HG02610 (cell line): ENCODE measurements at regions not wholly inside any gene's neighbourhood (a gene's known extent, or its start where the extent isn't known, plus 50 kb on each side); places are given as distances from the start of the nearest gene placed in this dataset.

Experiments
- ATAC-seq: cut with Tn5 transposase; IDR thresholded peaks from one replicate; pipeline ENCODE4 v1.9.1; 2021; ENCODE audit warnings: mild to moderate bottlenecking, moderate library complexity; ENCODE audit not compliant: unreplicated experiment

DNA sequence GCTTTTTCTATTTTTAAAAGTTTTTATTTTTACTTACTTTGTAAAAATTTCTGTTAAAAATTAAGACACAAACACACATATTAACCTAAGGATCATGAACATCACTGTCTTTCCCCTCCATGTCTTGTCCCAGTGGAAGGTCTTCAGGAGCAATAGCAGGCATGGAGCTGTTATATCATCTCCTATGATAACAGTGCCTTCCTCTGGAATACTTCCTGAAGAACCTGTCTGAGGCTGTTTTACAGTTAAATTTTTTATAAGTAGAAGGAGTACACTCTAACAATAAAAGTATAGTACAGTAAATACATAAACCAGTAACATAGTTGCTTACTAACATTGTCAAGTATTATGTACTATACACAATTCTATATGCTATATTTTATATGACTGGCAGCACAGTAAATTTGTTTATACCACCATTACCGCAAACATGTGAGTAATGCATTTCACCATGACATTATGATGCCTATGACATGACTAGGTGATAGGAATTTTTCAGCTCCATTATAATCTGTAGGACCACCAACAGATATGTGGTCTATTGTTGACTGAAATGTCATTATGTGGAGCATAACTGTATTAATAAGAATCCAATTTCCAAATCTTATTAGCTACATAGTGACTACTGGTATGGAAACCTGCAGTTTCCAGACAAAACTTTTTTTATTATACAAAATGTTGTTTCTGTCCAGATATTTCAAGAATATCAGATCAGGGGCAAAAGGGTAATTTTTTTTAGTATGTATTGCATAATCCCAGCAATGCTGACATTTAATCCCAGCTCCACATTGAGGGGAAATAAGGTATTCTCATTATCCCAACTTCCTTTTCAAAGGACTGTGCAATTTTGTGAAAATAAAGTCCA, 337.2 kb upstream of the SLC39A10 start:
- ATAC-seq = no peak

DNA sequence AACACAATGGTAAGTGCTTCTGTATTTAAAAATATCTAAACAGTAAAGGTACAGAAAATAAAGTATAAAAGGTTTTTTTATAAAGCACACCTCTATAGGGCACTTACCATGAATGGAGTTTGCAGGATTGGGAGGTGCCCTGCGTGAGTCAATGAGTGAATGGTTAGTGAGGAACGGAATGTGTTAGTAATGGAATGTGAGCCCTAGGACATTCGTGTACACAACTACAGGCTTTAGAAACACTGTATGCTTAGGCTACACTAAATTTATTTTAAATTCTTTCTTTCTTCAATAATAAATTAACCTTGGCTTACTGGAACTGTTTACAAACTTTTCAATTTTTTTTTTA, 337.9 kb upstream of the SLC39A10 start:
- no peak for ATAC-seq

DNA sequence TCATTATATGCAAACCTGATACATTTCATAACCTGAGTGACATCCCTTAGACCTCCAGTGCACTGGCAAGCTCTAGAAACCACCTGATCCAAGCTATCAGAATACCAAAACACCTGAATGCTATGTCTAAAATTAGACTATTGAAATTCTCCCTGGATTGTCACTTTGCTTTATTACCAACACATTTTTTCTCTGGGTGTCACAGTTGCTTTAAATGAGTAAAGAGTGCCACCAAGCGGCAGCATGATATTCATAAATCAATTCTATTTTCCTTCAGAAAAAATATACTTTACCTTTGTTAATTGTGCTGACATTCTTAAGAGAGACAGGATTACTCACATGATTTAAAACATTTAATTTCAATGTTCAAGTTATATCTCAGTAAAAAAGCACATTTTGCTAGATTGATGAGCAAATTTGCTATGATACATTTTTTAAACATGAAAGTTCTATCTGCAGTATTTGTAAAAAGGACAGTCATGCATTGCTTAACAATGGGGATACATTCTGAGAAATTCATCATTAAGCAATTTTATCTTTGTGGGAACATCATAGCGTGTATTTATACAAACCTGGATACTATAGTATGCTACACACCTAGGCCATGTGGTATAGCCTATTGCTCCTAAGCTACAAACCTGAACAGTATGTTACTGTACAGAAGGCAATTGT, 338.4 kb upstream of the SLC39A10 start:
- peak; percentile 35 for ATAC-seq

DNA sequence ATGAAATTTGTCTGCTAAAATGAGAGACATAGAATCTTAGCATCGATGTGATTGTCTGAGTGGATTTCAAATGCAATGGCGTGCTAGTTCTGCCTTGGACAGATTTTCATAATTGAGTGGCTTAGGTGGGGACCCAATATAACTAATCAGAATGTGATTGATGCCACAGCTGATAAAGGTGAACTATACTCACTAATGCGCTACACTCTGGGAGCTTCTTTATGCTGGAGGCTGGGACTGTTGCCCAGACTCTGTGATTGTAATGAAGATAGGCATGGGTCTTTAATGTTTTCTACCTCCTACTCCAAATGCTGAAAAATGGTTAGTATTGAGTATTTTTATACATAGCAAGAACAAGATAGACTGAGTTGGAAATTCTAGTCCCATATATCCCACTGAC, 339.5 kb upstream of the SLC39A10 start:
- no peak for ATAC-seq

DNA sequence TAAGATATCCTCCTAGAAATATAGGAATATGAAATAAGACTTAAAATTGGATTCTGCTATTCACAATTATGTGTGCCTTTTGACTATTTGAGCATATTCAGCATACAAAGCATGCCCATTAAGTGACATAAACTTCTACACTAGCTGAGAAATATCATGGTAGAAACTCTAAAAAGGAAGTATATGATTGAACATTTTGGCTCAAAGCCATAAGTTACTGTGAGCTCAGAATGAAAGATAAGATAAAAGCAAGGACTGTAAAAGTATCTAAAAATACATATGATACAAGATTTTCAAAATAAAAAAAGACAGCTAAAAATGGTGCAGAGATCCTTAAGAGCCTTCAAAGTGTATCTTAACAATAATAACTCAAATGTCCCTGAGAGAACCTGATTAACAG, 340.5 kb upstream of the SLC39A10 start:
- ATAC-seq = no peak

GRCh38 chr2:195313962-195314361, 343.1 kb upstream of the SLC39A10 start:
- no peak for ATAC-seq

DNA sequence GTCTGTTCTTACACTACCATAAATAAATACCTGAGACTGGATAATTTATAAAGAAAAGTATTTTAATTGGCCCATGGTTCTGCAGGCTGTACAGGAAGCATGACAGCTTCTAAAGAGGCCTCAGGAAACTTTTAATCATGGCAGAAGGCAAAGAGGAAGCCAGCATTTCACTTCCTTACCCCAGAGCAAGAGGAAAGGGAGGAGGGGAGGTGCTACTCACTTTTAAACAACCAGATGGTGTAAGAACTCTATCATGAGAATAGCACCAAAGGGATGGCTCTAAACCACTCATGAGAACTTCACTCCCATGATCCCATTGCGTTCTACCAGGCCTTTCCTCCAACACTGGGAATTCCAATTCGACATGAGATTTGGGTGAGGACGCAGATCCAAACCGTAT, 344.4 kb upstream of the SLC39A10 start:
- ATAC-seq = no peak

DNA sequence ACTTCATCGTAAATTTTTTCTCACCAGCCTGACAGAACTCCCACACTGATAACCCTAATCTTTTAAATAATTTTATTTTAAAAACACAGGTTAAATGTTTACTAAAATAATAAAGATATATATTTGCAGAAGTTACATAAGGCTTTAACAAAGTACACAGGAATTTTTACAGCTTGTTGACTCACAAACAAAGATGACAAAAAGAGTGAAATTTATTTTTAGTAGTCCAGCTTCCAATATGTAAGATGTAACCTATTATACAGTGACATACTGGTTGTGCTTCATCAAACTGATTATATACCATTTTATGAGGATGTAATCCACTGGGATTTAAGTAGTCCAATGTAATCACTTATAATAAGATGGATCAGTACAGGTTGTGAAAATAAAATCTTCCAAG, 348.9 kb upstream of the SLC39A10 start:
- ATAC-seq = no peak

DNA sequence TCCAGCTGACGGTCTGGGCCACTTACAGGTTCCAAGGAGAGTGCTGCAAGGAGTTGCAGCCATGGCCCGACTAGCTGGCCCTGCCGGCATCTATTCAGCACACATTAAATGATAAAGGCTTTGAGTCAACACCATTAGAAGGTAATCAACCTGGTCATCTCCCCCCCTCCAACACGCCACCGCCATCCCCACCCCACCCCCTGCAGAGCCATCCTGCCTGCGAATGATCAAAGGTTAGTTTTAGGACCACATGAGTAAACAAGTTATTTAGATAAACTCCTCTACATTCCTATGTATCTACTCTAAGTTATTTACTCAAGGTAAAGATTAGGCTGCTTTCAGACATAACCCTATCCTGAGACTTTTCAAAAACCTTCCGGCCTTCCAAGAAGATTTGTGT, 349.3 kb upstream of the SLC39A10 start:
- no peak for ATAC-seq

GRCh38 chr2:195304310-195304709, 352.7 kb upstream of the SLC39A10 start:
- ATAC-seq = no peak

GRCh38 chr2:195300631-195301030, 356.4 kb upstream of the SLC39A10 start:
- ATAC-seq = no peak

DNA sequence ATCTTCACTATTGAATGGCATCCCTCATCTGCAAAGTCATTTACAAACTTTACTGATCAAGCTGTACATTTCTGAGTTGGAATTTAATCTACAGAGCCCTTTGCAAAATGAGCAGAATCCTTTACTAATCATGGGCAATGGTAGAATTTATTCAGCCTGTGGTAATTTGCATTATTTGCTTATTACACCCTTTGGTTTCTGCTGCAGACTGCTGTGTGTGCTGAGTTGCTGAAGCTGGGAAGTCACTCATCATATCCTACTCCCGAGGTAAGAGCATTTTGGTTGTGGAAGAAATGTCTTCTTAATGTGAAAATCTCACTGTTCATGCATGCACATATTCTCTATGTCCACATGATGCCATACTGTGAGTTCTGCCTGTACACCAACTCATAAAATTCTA, 357.4 kb upstream of the SLC39A10 start:
- no peak for ATAC-seq

GRCh38 chr2:195296490-195296889, 360.5 kb upstream of the SLC39A10 start:
- ATAC-seq = no peak

DNA sequence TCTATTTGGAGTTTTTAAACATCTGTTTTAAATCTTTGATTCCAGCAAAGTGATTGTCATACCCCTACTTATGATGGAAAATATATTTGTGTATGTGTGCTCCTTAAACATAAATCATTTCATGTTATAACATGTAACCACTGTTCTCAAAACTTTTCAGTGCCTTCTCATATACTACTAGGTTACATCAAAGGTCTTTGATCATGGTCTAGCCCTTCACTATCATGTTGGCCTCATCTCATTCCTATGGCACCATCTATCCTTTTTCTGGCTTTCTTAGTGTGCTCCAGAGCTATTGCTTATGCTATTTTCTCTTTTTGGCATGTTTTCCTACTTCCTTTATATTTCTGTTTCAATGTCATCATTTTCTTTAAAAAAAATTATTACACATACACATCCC, 367.9 kb upstream of the SLC39A10 start:
- no peak for ATAC-seq

- ATAC-seq = no peak
Observed at GRCh38 chr2:195279840-195280427, 377.1 kb upstream of the SLC39A10 start.

- no peak for ATAC-seq
Observed at GRCh38 chr2:195270466-195271039, 386.5 kb upstream of the SLC39A10 start.

DNA sequence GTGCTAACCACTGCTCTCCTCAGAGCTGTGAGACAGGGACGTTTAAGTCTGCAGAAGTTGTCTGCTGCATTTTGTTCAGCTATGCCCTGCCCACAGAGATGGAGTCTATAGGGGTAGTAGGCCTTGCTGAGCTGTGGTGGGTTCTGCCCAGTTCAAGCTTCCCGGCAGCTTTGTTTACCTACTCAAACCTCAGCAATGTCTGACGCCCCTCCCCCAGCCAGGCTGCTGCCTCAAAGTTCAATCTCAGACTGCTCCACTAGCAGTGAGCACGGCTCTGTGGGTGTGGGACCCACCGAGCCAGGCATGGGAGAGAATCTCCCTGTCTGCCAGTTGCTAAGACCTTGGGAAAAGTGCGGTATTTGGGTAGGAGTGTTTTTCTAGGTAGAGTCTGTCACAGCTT, 387.8 kb upstream of the SLC39A10 start:
- ATAC-seq = no peak

DNA sequence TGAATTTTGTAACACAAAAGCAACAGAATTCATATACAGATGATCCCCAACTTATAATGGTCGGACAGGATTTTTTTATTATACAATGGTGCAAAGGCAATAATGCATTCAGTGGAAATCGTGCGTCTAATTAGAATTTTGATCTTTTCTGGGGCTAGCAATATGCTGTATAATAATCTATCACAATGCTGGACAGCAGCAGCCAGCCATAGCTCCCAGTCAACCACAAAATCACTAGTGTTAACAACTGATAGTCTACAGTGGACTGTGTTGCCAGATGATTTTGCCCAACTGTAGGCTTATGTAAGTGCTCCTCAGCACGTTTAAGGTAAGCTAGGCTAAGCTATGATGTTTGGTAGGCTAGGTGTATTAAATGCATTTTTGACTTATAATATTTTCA, 399.0 kb upstream of the SLC39A10 start:
- ATAC-seq = no peak

DNA sequence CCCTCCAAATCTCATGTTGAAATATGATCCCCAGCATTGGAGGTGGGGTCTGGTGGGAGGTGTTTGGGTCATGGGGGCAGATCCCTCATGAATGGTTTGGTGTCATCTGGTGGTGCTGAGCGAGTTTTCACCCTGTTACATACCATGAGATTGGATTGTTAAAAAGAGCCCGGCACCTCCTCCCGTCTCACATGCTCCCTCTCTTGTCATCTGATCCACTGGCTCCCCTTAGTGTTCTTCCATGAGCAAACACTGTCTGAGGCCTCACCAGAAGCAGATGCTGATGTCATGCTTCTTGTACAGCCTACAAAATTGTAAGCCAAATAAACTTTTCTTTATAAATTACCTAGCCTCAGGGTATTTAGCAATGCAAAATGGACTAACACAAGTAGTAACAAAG, 405.0 kb upstream of the SLC39A10 start:
- no peak for ATAC-seq

DNA sequence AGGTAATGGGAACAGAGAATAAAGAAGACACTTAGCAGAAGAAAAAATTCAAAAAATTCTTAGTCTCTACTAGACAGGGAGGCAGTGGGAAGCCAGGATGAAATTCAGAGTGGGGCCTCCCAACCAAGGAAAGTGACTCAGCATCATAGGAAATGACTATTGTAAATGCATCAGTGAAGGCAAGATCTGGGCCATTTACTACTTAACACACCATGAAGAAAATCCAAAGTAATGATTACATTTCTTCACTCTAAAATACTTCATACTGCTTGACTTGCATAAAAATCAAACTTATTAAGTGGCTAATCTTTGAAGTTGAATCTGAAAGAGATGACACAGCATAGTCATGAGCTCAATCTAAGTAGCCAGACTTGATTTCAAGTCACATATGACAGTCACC, 405.8 kb upstream of the SLC39A10 start:
- no peak for ATAC-seq

- ATAC-seq = no peak
Observed at GRCh38 chr2:195238826-195239225, 418.2 kb upstream of the SLC39A10 start.

- peak; percentile 55 for ATAC-seq
Observed at GRCh38 chr2:195238379-195238778, 418.6 kb upstream of the SLC39A10 start.
